ENCODE measurements at regions not wholly inside any gene's neighbourhood (a gene's known extent, or its start where the extent isn't known, plus 50 kb on each side); places are given as distances from the start of the nearest gene placed in this dataset.

GRCh38 chr2:198782734-198783133, 675.0 kb downstream of the SATB2 start:
- Histone ChIP-seq H3K4me1 (no peaks in the 10 kb centered on the region), H3K27me3 (no peaks in the 10 kb centered on the region), H3K9me3 (no peaks in the 10 kb centered on the region), H3K4me3 (no peak overlapping the region), H3K27ac (replicated peaks in 1 of 4) (no peak overlapping the region), H3K36me3 (no peaks in the 10 kb centered on the region)
- DNase-seq (ENCODE audit: extremely low spot score) = no peak
- WGBS = 78% methylated on average over 3 of the region's 3 CpGs
- intact Hi-C loops (cut with DNase I) = no loop called here
- no peak for TF ChIP-seq EP300 (IDR thresholded peaks at IDR 0.05)
- TF ChIP-seq CTCF (IDR thresholded peaks at IDR 0.05) = no peak
- no peak for TF ChIP-seq POLR2A (IDR thresholded peaks at IDR 0.05; ENCODE audit: low read depth)
- no peak for TF ChIP-seq POLR2AphosphoS5 (IDR thresholded peaks at IDR 0.05)

- H3K9me3 ChIP-seq = no peaks in the 10 kb centered on the region
- WGBS = 79% methylated on average over 6 of the region's 6 CpGs
- intact Hi-C loops (cut with DNase I) = no loop called here
These were observed 680.9 kb downstream of the SATB2 start for GRCh38 chr2:198776616-198777406.

GRCh38 chr2:198775737-198776136, 682.0 kb downstream of the SATB2 start:
- 75% methylated on average over 5 of the region's 5 CpGs for WGBS
- no peaks in the 10 kb centered on the region for H3K36me3 ChIP-seq
- intact Hi-C loops (cut with DNase I) = no loop called here
- H3K9me3 ChIP-seq = no peaks in the 10 kb centered on the region
- H3K4me3 ChIP-seq = no peak overlapping the region
- no peaks in the 10 kb centered on the region for H3K4me1 ChIP-seq
- no peak for DNase-seq (ENCODE audit: extremely low spot score)
- TF ChIP-seq EP300 (IDR thresholded peaks at IDR 0.05) (no peak), POLR2AphosphoS5 (IDR thresholded peaks at IDR 0.05) (no peak), CTCF (IDR thresholded peaks at IDR 0.05) (no peak), POLR2A (IDR thresholded peaks at IDR 0.05; ENCODE audit: low read depth) (no peak)
- H3K27ac ChIP-seq (replicated peaks in 1 of 4) = no peak overlapping the region
- H3K27me3 ChIP-seq = no peaks in the 10 kb centered on the region

More at GRCh38 chr2:198776616-198777406, 680.9 kb downstream of the SATB2 start:
- no peak for DNase-seq (ENCODE audit: extremely low spot score)
- TF ChIP-seq EP300 (IDR thresholded peaks at IDR 0.05) (no peak), POLR2AphosphoS5 (IDR thresholded peaks at IDR 0.05) (no peak), POLR2A (IDR thresholded peaks at IDR 0.05; ENCODE audit: low read depth) (no peak), CTCF (IDR thresholded peaks at IDR 0.05) (no peak)
- Histone ChIP-seq H3K27ac (replicated peaks in 1 of 4) (no peak overlapping the region), H3K27me3 (no peaks in the 10 kb centered on the region), H3K4me1 (no peaks in the 10 kb centered on the region), H3K4me3 (no peak overlapping the region), H3K36me3 (no peaks in the 10 kb centered on the region)

- H3K27me3 ChIP-seq = no peaks in the 10 kb centered on the region
- H3K36me3 ChIP-seq = no peaks in the 10 kb centered on the region
- H3K4me3 ChIP-seq = no peak overlapping the region
- DNase-seq (ENCODE audit: extremely low spot score) = no peak
- H3K27ac ChIP-seq (replicated peaks in 1 of 4) = no peak overlapping the region
- intact Hi-C loops (cut with DNase I) = no loop called here
- no peaks in the 10 kb centered on the region for H3K4me1 ChIP-seq
- H3K9me3 ChIP-seq = no peaks in the 10 kb centered on the region
- WGBS = 66% methylated on average over 2 of the region's 2 CpGs
- TF ChIP-seq EP300 (IDR thresholded peaks at IDR 0.05) (no peak), CTCF (IDR thresholded peaks at IDR 0.05) (no peak), POLR2AphosphoS5 (IDR thresholded peaks at IDR 0.05) (no peak), POLR2A (IDR thresholded peaks at IDR 0.05; ENCODE audit: low read depth) (no peak)
These were observed 683.2 kb downstream of the SATB2 start for GRCh38 chr2:198774576-198774975.

- intact Hi-C loops (cut with DNase I) = no loop called here
- Histone ChIP-seq H3K4me1 (no peaks in the 10 kb centered on the region), H3K9me3 (no peaks in the 10 kb centered on the region), H3K27me3 (no peaks in the 10 kb centered on the region), H3K27ac (replicated peaks in 1 of 4) (no peak overlapping the region), H3K36me3 (no peaks in the 10 kb centered on the region), H3K4me3 (no peak overlapping the region)
- no peak for TF ChIP-seq POLR2A (IDR thresholded peaks at IDR 0.05; ENCODE audit: low read depth)
- no peak for TF ChIP-seq EP300 (IDR thresholded peaks at IDR 0.05)
- no peak for TF ChIP-seq CTCF (IDR thresholded peaks at IDR 0.05)
- no peak for TF ChIP-seq POLR2AphosphoS5 (IDR thresholded peaks at IDR 0.05)
- no peak for DNase-seq (ENCODE audit: extremely low spot score)
- 83% methylated on average over 5 of the region's 5 CpGs for WGBS
These were observed 690.0 kb downstream of the SATB2 start for GRCh38 chr2:198767694-198768093.

Measured in esophagus muscularis mucosa (tissue), 4 donors.